Neural cell (in vitro differentiated cells): ENCODE measurements at regions not wholly inside any gene's neighbourhood (a gene's known extent, or its start where the extent isn't known, plus 50 kb on each side); places are given as distances from the start of the nearest gene placed in this dataset.

Source experiments
- H2AFZ ChIP-seq: fragments of 200-600, 300-800 bp; sonication (generic), shearing (Covaris generic); 2 replicates; pipeline ENCODE4 v1.6.0; 2014; ENCODE audit warnings: low read depth, mild to moderate bottlenecking, antibody characterized with exemption, low read length, moderate library complexity
- H3F3A ChIP-seq: fragments of 200-600 bp; shearing (Covaris generic); 2 replicates; pipeline ENCODE4 v1.6.1; 2016; ENCODE audit warnings: mild to moderate bottlenecking, moderate library complexity, mixed read lengths, antibody characterized with exemption, low read length; ENCODE audit not compliant: insufficient read depth, poor library complexity, severe bottlenecking
- H3K27ac ChIP-seq: fragments of 200-600, 300-800 bp; sonication (generic), shearing (Covaris generic); 2 replicates; pipeline ENCODE4 v1.5.1; 2014; ENCODE audit warnings: mild to moderate bottlenecking, low read length, moderate library complexity
- H3K27me3 ChIP-seq: fragments of 300-800, 200-600 bp; sonication (generic), shearing (Covaris generic); 2 replicates; pipeline ENCODE4 v1.6.0; 2014; ENCODE audit warnings: mild to moderate bottlenecking, low read depth, low read length, moderate library complexity; ENCODE audit not compliant: insufficient read depth
- H3K36me3 ChIP-seq: fragments of 300-800, 200-600 bp; sonication (generic), shearing (Covaris generic); 2 replicates; pipeline ENCODE4 v1.5.1; 2014; ENCODE audit warnings: mild to moderate bottlenecking, antibody characterized with exemption, low read length, moderate library complexity; ENCODE audit not compliant: insufficient read depth
- H3K4me2 ChIP-seq: fragments of 300-800, 200-600 bp; sonication (generic), shearing (Covaris generic); 2 replicates; pipeline ENCODE4 v1.6.0; 2014; ENCODE audit warnings: mild to moderate bottlenecking, low read length
- H3K4me3 ChIP-seq: fragments of 300-800, 200-600 bp; sonication (generic), shearing (Covaris generic); 2 replicates; pipeline ENCODE4 v1.5.1; 2014; ENCODE audit warnings: mild to moderate bottlenecking, low read length, moderate library complexity
- H3K79me2 ChIP-seq: fragments of 200-600 bp; shearing (Covaris generic); replicated peaks from 2 replicates; pipeline ENCODE4 v1.6.0; 2014; ENCODE audit warnings: mild to moderate bottlenecking, low read length, moderate library complexity; ENCODE audit not compliant: insufficient read depth
- H3K9ac ChIP-seq: fragments of 300-800, 200-600 bp; sonication (generic), shearing (Covaris generic); 2 replicates; pipeline ENCODE4 v1.6.1; 2016; ENCODE audit warnings: mild to moderate bottlenecking, low read length, mixed read lengths
- H3K9me2 ChIP-seq: fragments of 200-600 bp; shearing (Covaris generic); 2 replicates; pipeline ENCODE4 v1.6.1; 2016; ENCODE audit warnings: mild to moderate bottlenecking, low read length, mixed read lengths; ENCODE audit not compliant: insufficient read depth
- H3K9me3 ChIP-seq: fragments of 200-600, 300-800 bp; sonication (generic), shearing (Covaris generic); 2 replicates; pipeline ENCODE4 v1.6.1; 2016; ENCODE audit warnings: mild to moderate bottlenecking, mixed run types, low read length, moderate library complexity, mixed read lengths
- H4K20me1 ChIP-seq: fragments of 200-600 bp; shearing (Covaris generic); 2 replicates; pipeline ENCODE4 v1.6.1; 2016; ENCODE audit warnings: mild to moderate bottlenecking, mixed run types; ENCODE audit not compliant: insufficient read depth
- CTCF ChIP-seq: fragments of 450-650 bp; IDR thresholded peaks from 2 replicates; pipeline ENCODE4 v1.5.1; 2014; ENCODE audit warnings: antibody characterized with exemption, mild to moderate bottlenecking, moderate library complexity; ENCODE audit not compliant: poor library complexity, severe bottlenecking
- EP300 ChIP-seq: fragments of 450-650 bp; conservative IDR thresholded peaks from 2 replicates; pipeline ENCODE4 v1.6.1; 2014; ENCODE audit warnings: antibody characterized with exemption, mild to moderate bottlenecking, moderate library complexity; ENCODE audit not compliant: poor library complexity, severe bottlenecking
- EZH2 ChIP-seq: fragments of 200-600, 300-800 bp; shearing (Covaris generic), sonication (generic); IDR thresholded peaks from 2 replicates; pipeline ENCODE4 v1.6.1; 2014; ENCODE audit warnings: antibody characterized with exemption, low read length, borderline replicate concordance, mild to moderate bottlenecking; ENCODE audit not compliant: insufficient read depth, poor library complexity, severe bottlenecking
- MXI1 ChIP-seq: fragments of 450-650 bp; conservative IDR thresholded peaks from 2 replicates; pipeline ENCODE4 v1.6.1; 2014; ENCODE audit warnings: antibody characterized with exemption, mild to moderate bottlenecking; ENCODE audit not compliant: poor library complexity, severe bottlenecking
- POLR2AphosphoS5 ChIP-seq: IDR thresholded peaks from 2 replicates; pipeline ENCODE4 v1.6.1; 2012
- RAD21 ChIP-seq: fragments of 450-650 bp; conservative IDR thresholded peaks from 2 replicates; pipeline ENCODE4 v1.6.1; 2014; ENCODE audit warnings: antibody characterized with exemption, mild to moderate bottlenecking, moderate library complexity
- REST ChIP-seq: IDR thresholded peaks from 2 replicates; pipeline ENCODE4 v1.6.1; 2012; ENCODE audit warnings: borderline replicate concordance
- SMC3 ChIP-seq: fragments of 450-650 bp; conservative IDR thresholded peaks from 2 replicates; pipeline ENCODE4 v1.6.1; 2014; ENCODE audit warnings: antibody characterized with exemption, mild to moderate bottlenecking, moderate library complexity; ENCODE audit not compliant: poor library complexity
- TAF1 ChIP-seq: IDR thresholded peaks from 2 replicates; pipeline ENCODE4 v1.6.1; 2012; ENCODE audit warnings: low read depth

GRCh38 chr9:80503671-80504281, 932.0 kb downstream of the TLE4 start:
- Histone ChIP-seq H3K9ac (no peak overlapping the region), H3K9me2 (no peaks in the 10 kb centered on the region), H3F3A (no peaks in the 10 kb centered on the region), H3K79me2 (no peaks in the 10 kb centered on the region), H3K9me3 (no peaks in the 10 kb centered on the region), H3K4me3 (no peak overlapping the region), H2AFZ (no peak overlapping the region), H3K4me2 (no peak overlapping the region), H4K20me1 (no peaks in the 10 kb centered on the region), H3K27ac (no peak overlapping the region), H3K36me3 (no peaks in the 10 kb centered on the region), H3K27me3 (no peaks in the 10 kb centered on the region)
- TF ChIP-seq RAD21 (no peak), CTCF (no peak), MXI1 (no peak), REST (no peak), EZH2 (no peak), POLR2AphosphoS5 (no peak), EP300 (no peak), SMC3 (no peak), TAF1 (no peak)

GRCh38 chr9:80502306-80502705, 930.5 kb downstream of the TLE4 start:
- no peak overlapping the region for H3K27ac ChIP-seq
- H4K20me1 ChIP-seq, result no peaks in the 10 kb centered on the region
- H3F3A ChIP-seq, result no peaks in the 10 kb centered on the region
- H3K27me3 ChIP-seq, result no peaks in the 10 kb centered on the region
- TF ChIP-seq TAF1, result no peak
- no peak for TF ChIP-seq CTCF
- TF ChIP-seq RAD21, result no peak
- TF ChIP-seq MXI1, result no peak
- TF ChIP-seq REST, result no peak
- no peak for TF ChIP-seq SMC3
- TF ChIP-seq EP300, result no peak
- no peak for TF ChIP-seq POLR2AphosphoS5
- TF ChIP-seq EZH2, result no peak
- H2AFZ ChIP-seq, result no peak overlapping the region
- H3K9me2 ChIP-seq, result no peaks in the 10 kb centered on the region
- H3K79me2 ChIP-seq, result no peaks in the 10 kb centered on the region
- no peak overlapping the region for H3K4me3 ChIP-seq
- no peak overlapping the region for H3K9ac ChIP-seq
- no peaks in the 10 kb centered on the region for H3K9me3 ChIP-seq
- no peaks in the 10 kb centered on the region for H3K36me3 ChIP-seq
- H3K4me2 ChIP-seq, result no peak overlapping the region
